ENCODE measurements at regions not wholly inside any gene's neighbourhood (a gene's known extent, or its start where the extent isn't known, plus 50 kb on each side); places are given as distances from the start of the nearest gene placed in this dataset.

GRCh38 chr3:188064831-188065493 is 89.0 kb upstream of the LPP start:
- H3K4me1 ChIP-seq: peaks cover 0 to 51% (median 11%) of the 10 kb centered on the region in 4 donors
- DNase-seq: no peak
- no peak for TF ChIP-seq CTCF (IDR thresholded peaks at IDR 0.05)
- no peaks in the 10 kb centered on the region for H3K36me3 ChIP-seq
- H3K9me3 ChIP-seq: no peaks in the 10 kb centered on the region
- H3K27me3 ChIP-seq: no peaks in the 10 kb centered on the region
- intact Hi-C loops (cut with DNase I; ENCODE audit: low total_unique reads): no loop called here
- no peak overlapping the region for H3K4me3 ChIP-seq
- H3K27ac ChIP-seq: peak overlapping the region in 1 of 2 donors; percentile 4

- no peaks in the 10 kb centered on the region for H3K9me3 ChIP-seq
- no peak for TF ChIP-seq CTCF (IDR thresholded peaks at IDR 0.05)
- peaks cover 0 to 39% (median 11%) of the 10 kb centered on the region in 4 donors for H3K4me1 ChIP-seq
- H3K27ac ChIP-seq: no peak overlapping the region
- H3K27me3 ChIP-seq: no peaks in the 10 kb centered on the region
- H3K4me3 ChIP-seq: no peak overlapping the region
- DNase-seq: no peak
- intact Hi-C loops (cut with DNase I; ENCODE audit: low total_unique reads): no loop called here
- H3K36me3 ChIP-seq: no peaks in the 10 kb centered on the region
These were observed 87.8 kb upstream of the LPP start for GRCh38 chr3:188066141-188066540.

DNA sequence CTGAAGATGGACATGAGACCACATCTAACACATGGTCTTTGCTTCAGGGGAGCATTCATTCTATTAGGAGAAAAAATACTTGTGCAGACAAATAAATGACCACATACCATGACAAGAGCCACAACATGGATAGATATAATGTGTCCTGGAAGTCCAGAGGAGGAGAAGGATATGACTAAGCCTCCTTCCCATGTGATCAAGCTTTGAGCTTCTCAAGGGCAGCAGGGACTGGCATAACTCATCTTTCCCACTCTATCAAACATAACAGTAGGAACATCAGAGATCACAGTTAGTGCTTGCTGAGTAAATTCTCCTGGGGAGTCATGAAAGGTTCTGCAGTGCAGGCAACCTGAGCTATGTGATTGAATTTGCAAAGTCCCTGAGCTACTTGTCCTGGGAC is 86.0 kb upstream of the LPP start:
- DNase-seq: no peak
- TF ChIP-seq CTCF (IDR thresholded peaks at IDR 0.05): no peak
- no peaks in the 10 kb centered on the region for H3K36me3 ChIP-seq
- intact Hi-C loops (cut with DNase I; ENCODE audit: low total_unique reads): no loop called here
- H3K4me3 ChIP-seq: no peak overlapping the region
- no peaks in the 10 kb centered on the region for H3K9me3 ChIP-seq
- no peak overlapping the region for H3K27ac ChIP-seq
- H3K4me1 ChIP-seq: peaks cover 0 to 21% (median 7%) of the 10 kb centered on the region in 4 donors
- H3K27me3 ChIP-seq: no peaks in the 10 kb centered on the region

DNA sequence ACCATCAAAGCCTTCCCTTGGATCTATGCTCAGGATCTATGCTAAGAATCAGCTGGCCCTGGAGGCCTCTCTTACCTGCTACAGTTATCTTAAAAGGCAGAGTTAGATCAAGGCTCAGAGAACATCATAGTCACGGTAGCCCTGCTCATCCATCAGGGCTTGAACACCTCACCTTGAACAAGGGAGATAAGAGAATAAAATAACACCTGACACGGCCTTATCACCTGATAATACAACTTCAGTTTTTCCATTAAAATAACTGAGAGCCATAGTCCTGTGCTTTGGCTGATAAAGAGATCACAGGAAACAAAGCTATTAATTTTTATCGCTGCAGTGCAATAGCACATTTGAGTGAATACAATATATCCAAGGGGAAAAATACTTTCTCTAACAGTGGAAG is 85.6 kb upstream of the LPP start:
- no peaks in the 10 kb centered on the region for H3K27me3 ChIP-seq
- peaks cover 0 to 18% (median 7%) of the 10 kb centered on the region in 4 donors for H3K4me1 ChIP-seq
- TF ChIP-seq CTCF (IDR thresholded peaks at IDR 0.05): no peak
- no peak overlapping the region for H3K27ac ChIP-seq
- no peaks in the 10 kb centered on the region for H3K36me3 ChIP-seq
- H3K4me3 ChIP-seq: no peak overlapping the region
- intact Hi-C loops (cut with DNase I; ENCODE audit: low total_unique reads): no loop called here
- no peaks in the 10 kb centered on the region for H3K9me3 ChIP-seq
- no peak for DNase-seq

- H3K27ac ChIP-seq: no peak overlapping the region
- TF ChIP-seq CTCF (IDR thresholded peaks at IDR 0.05): no peak
- no peaks in the 10 kb centered on the region for H3K9me3 ChIP-seq
- intact Hi-C loops (cut with DNase I; ENCODE audit: low total_unique reads): no loop called here
- no peaks in the 10 kb centered on the region for H3K27me3 ChIP-seq
- H3K4me1 ChIP-seq: peaks cover 0 to 15% (median 8%) of the 10 kb centered on the region in 4 donors
- H3K36me3 ChIP-seq: no peaks in the 10 kb centered on the region
- no peak overlapping the region for H3K4me3 ChIP-seq
- DNase-seq: no peak
These were observed 82.3 kb upstream of the LPP start for GRCh38 chr3:188071636-188072035.
